ENCODE measurements at regions not wholly inside any gene's neighbourhood (a gene's known extent, or its start where the extent isn't known, plus 50 kb on each side); places are given as distances from the start of the nearest gene placed in this dataset.

DNA sequence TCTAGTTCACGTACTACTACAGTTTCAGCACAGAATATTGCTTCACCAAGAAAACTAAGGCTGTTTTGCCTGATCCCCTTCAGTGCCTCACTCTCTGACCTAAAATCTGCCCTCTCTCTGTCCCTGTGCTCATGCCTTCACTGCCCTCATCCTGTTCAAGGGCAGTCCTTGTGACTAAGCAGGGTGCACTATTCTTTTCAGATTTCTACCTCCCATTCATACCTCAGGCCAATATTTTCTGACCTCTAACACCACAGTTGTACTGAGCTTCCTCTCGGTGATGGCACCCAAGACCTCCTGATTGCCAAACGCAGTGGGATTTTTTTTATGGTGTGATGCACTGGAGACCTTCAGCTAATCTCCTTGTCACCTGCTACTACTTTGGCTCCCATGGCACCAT, 57.7 kb upstream of the GADD45A start:
- TF ChIP-seq POLR2A (IDR thresholded peaks at IDR 0.05; ENCODE audit: low read length) = no peak
- TF ChIP-seq, protein P1, sequence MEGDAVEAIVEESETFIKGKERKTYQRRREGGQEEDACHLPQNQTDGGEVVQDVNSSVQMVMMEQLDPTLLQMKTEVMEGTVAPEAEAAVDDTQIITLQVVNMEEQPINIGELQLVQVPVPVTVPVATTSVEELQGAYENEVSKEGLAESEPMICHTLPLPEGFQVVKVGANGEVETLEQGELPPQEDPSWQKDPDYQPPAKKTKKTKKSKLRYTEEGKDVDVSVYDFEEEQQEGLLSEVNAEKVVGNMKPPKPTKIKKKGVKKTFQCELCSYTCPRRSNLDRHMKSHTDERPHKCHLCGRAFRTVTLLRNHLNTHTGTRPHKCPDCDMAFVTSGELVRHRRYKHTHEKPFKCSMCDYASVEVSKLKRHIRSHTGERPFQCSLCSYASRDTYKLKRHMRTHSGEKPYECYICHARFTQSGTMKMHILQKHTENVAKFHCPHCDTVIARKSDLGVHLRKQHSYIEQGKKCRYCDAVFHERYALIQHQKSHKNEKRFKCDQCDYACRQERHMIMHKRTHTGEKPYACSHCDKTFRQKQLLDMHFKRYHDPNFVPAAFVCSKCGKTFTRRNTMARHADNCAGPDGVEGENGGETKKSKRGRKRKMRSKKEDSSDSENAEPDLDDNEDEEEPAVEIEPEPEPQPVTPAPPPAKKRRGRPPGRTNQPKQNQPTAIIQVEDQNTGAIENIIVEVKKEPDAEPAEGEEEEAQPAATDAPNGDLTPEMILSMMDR (IDR thresholded peaks at IDR 0.05) = no peak
- TF ChIP-seq, protein P2, sequence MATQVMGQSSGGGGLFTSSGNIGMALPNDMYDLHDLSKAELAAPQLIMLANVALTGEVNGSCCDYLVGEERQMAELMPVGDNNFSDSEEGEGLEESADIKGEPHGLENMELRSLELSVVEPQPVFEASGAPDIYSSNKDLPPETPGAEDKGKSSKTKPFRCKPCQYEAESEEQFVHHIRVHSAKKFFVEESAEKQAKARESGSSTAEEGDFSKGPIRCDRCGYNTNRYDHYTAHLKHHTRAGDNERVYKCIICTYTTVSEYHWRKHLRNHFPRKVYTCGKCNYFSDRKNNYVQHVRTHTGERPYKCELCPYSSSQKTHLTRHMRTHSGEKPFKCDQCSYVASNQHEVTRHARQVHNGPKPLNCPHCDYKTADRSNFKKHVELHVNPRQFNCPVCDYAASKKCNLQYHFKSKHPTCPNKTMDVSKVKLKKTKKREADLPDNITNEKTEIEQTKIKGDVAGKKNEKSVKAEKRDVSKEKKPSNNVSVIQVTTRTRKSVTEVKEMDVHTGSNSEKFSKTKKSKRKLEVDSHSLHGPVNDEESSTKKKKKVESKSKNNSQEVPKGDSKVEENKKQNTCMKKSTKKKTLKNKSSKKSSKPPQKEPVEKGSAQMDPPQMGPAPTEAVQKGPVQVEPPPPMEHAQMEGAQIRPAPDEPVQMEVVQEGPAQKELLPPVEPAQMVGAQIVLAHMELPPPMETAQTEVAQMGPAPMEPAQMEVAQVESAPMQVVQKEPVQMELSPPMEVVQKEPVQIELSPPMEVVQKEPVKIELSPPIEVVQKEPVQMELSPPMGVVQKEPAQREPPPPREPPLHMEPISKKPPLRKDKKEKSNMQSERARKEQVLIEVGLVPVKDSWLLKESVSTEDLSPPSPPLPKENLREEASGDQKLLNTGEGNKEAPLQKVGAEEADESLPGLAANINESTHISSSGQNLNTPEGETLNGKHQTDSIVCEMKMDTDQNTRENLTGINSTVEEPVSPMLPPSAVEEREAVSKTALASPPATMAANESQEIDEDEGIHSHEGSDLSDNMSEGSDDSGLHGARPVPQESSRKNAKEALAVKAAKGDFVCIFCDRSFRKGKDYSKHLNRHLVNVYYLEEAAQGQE (IDR thresholded peaks at IDR 0.05) = no peak
- no peak for TF ChIP-seq EP300 (IDR thresholded peaks at IDR 0.05)
- TF ChIP-seq CEBPB (IDR thresholded peaks at IDR 0.05) = no peak
- TF ChIP-seq CHD2 (IDR thresholded peaks at IDR 0.05; ENCODE audit: low read length, partially characterized antibody) = no peak
- no peak for TF ChIP-seq HOXB5 (CRISPR knock-in tag; IDR thresholded peaks at IDR 0.05)
- no peak for TF ChIP-seq PHF8 (IDR thresholded peaks at IDR 0.05; ENCODE audit: borderline replicate concordance, low read depth)
